IPS-15b (cell line): ENCODE measurements at regions not wholly inside any gene's neighbourhood (a gene's known extent, or its start where the extent isn't known, plus 50 kb on each side); places are given as distances from the start of the nearest gene placed in this dataset.

Source experiments
- H3K27me3 ChIP-seq: one replicate; pipeline ENCODE4 v1.6.1; 2013; ENCODE audit warnings: low read length; ENCODE audit not compliant: control insufficient read depth, insufficient read depth
- H3K36me3 ChIP-seq: one replicate; pipeline ENCODE4 v1.6.1; 2013; ENCODE audit warnings: low read length; ENCODE audit not compliant: control insufficient read depth, insufficient read depth
- H3K4me1 ChIP-seq: one replicate; pipeline ENCODE4 v1.6.1; 2013; ENCODE audit warnings: mild to moderate bottlenecking, low read length; ENCODE audit not compliant: control insufficient read depth, insufficient read depth
- H3K4me3 ChIP-seq: one replicate; pipeline ENCODE4 v1.5.1; 2013; ENCODE audit warnings: low read depth, low read length
- H3K9ac ChIP-seq: one replicate; pipeline ENCODE4 v1.6.1; 2013; ENCODE audit warnings: low read depth, mild to moderate bottlenecking, low read length
- H3K9me3 ChIP-seq: one replicate; pipeline ENCODE4 v1.6.1; 2013; ENCODE audit warnings: mild to moderate bottlenecking, low read length; ENCODE audit not compliant: control insufficient read depth, insufficient read depth

DNA sequence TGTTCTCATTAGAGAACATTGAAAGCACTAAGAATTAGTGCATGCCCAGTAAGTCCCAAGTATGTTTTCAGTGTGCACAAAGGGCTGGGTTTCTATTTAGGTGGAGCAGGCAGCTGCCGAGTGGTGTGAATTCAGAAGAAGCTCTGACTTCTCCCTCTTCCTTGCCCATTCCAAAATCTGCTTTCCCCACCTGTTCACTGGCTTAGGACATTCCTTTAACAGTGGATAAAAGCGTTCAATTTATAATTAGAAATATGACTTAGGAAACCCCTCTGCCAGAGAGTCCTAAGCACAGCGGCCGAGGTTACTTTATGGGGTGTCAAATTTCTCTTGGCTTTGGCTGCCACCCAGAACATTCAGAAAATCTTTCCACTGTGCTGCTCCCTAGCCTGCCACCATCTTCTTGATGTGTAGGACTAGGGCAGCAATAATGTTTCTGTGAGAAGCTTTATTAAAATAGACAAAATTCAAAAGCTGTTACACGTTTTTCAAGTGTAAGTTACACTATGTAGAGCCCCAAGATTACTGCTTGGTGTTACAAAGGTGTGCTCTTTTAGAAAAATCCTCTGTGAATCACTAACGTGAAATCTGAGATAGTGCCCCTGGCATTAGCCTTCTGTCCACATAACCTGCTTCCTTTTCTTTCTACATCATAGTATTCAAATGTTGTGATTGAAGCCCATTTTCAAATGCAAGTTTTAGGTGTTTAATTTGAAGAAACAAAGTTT lies 191.6 kb upstream of the ANKRD50 start:
- Histone ChIP-seq H3K9ac (no peak overlapping the region), H3K4me3 (no peak overlapping the region), H3K9me3 (peaks cover 3% of the 10 kb centered on the region), H3K36me3 (no peaks in the 10 kb centered on the region), H3K4me1 (peaks cover 9% of the 10 kb centered on the region), H3K27me3 (no peaks in the 10 kb centered on the region)

DNA sequence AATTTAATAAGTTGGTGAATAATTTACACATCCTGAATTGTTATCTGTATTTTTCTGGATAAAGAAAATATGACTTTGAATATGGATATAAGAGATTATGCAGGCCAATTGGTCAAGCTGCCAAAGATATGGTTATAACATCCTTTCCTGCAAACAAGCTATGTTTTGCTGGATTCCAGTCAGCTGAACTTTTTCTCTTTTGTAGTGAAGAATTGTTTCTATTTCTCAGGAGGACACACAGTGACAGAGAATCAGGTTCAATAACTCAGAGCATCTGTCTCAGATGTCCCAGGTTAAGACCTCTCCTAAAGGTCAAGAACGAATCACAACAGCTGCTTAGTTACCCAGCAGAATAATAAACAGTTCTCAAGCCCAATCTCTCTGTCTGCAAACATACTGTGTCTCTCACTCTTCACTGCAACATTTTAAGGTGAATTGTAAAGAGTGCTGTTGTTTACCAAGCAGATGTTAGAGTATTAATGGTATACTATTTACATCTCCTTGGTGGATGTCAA lies 189.5 kb upstream of the ANKRD50 start:
- H3K27me3 ChIP-seq: no peaks in the 10 kb centered on the region
- H3K9ac ChIP-seq: no peak overlapping the region
- no peaks in the 10 kb centered on the region for H3K36me3 ChIP-seq
- H3K4me3 ChIP-seq: no peak overlapping the region
- H3K4me1 ChIP-seq: peaks cover 9% of the 10 kb centered on the region
- no peaks in the 10 kb centered on the region for H3K9me3 ChIP-seq

DNA sequence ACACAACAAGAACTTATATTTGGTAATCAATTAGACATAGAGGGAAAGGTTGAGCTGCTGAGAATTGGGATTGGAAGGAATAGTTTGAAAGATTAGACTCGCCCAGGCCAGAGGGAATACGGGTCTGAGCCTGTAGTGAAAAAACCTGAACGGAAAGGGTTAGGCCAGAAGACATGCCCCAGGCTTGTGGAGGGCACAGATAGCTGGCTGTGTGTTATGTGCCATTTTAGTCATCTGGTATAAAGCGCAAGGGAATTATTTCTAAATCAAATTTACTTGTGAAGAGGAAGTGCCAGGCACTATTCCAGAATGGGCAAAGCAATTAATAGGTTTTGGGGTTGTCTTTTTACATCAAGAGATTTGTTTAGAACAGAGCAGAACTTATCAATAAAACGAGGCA lies 187.5 kb upstream of the ANKRD50 start:
- H3K4me1 ChIP-seq: peaks cover 9% of the 10 kb centered on the region
- no peak overlapping the region for H3K4me3 ChIP-seq
- no peaks in the 10 kb centered on the region for H3K36me3 ChIP-seq
- H3K9ac ChIP-seq: no peak overlapping the region
- no peaks in the 10 kb centered on the region for H3K9me3 ChIP-seq
- no peaks in the 10 kb centered on the region for H3K27me3 ChIP-seq

DNA sequence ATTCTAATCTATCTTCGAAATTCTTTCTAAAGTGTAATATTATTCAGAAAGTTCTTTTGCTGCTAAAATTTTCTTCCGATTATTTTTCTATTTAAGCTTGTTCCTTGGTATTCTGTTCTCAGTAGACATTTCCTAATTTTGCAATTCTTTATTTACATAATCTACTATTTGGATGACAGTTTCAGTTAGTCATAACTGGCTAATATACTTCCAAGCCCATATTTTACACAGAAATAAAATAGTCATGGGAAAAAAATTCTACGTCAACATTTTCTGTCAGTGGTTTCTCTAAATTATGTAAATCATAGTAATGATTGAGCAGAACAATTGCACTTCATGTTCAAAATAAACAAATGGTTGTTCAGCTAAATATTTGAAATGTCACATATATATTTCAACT lies 178.0 kb upstream of the ANKRD50 start:
- Histone ChIP-seq H3K36me3 (no peaks in the 10 kb centered on the region), H3K4me3 (no peak overlapping the region), H3K4me1 (no peaks in the 10 kb centered on the region), H3K9ac (no peak overlapping the region), H3K27me3 (no peaks in the 10 kb centered on the region), H3K9me3 (no peaks in the 10 kb centered on the region)

DNA sequence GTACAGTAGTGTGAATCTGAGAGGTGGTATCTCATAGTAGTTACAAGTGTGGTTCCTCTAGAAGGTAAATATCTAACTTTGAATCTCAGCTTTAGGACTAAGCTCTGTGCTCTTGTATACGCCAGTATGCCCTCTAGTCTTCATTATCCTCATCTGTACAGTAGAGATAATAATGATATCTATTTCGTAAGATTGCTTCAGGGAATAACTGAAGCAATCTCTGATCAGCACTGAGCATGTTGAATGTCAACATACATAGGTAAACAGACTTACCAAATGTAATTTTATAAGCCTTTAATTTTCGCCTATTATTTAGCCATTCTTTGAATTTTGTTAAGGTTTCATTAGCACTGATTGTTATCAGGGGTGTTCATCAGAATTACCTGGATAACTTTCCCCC lies 175.2 kb upstream of the ANKRD50 start:
- no peaks in the 10 kb centered on the region for H3K27me3 ChIP-seq

DNA sequence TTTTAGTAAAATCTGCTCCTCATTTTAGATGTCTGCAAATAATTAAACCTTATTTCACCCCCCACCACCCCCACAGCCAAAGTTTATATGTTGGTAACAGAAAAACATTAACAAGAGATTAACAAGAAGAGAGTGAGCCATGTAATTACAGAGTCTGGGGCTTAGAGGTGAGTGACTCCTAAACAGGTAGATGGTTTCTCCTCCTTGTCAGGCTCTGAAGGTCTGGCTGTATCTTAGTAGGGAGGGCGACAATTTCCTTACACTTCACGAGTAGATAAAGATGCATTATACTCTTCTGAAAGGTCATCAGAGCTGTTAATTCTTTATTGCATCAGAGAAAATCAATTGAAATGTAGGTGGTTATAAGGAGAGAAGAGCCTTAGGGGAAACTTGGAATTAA lies 171.8 kb upstream of the ANKRD50 start:
- Histone ChIP-seq H3K4me1 (peaks cover 2% of the 10 kb centered on the region), H3K9ac (no peak overlapping the region), H3K4me3 (no peak overlapping the region), H3K27me3 (no peaks in the 10 kb centered on the region), H3K36me3 (no peaks in the 10 kb centered on the region), H3K9me3 (no peaks in the 10 kb centered on the region)

More for the DNA sequence above, 175.2 kb upstream of the ANKRD50 start:
- Histone ChIP-seq H3K36me3 (no peaks in the 10 kb centered on the region), H3K9me3 (no peaks in the 10 kb centered on the region), H3K4me3 (no peak overlapping the region), H3K9ac (no peak overlapping the region), H3K4me1 (peaks cover 2% of the 10 kb centered on the region)

DNA sequence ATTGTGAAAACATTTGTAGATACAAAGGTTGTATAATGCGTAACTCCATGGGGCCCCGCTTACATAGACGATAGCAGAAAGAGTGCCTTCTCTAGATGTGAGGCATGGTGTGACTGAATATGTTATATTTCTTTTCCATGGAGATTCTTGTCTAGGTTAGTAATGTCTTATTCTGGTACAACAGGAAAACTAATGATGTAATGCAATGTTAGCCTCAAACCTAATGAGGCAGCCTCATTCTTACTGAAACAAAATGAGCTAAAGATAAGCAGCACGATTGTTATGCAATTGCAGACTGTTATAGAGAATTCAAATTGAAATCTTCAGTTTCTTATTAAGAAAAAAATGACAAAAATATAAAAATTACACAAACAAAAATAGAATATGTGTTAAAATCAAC lies 171.1 kb upstream of the ANKRD50 start:
- no peaks in the 10 kb centered on the region for H3K36me3 ChIP-seq
- H3K4me1 ChIP-seq: peaks cover 2% of the 10 kb centered on the region
- H3K27me3 ChIP-seq: no peaks in the 10 kb centered on the region
- H3K9ac ChIP-seq: no peak overlapping the region
- H3K4me3 ChIP-seq: no peak overlapping the region
- no peaks in the 10 kb centered on the region for H3K9me3 ChIP-seq

DNA sequence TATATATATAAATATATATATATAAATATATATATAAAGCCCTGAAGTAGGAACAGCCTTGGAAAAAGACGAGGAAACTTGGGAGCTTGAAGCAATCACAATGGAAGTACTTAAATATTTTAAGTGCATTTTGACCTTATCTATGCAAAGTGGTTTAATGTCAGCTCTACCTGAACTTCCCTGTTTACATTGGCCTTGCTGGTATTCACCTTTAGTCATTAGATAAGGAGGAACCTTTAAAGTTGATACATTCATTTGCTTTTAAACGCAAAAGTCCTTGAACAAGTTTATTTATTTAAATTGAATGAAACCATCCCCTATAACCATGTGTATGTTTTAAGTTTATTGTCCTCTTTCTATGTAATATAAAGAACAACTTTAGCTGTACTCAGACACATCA lies 166.7 kb upstream of the ANKRD50 start:
- Histone ChIP-seq H3K9me3 (no peaks in the 10 kb centered on the region), H3K4me3 (no peak overlapping the region)

DNA sequence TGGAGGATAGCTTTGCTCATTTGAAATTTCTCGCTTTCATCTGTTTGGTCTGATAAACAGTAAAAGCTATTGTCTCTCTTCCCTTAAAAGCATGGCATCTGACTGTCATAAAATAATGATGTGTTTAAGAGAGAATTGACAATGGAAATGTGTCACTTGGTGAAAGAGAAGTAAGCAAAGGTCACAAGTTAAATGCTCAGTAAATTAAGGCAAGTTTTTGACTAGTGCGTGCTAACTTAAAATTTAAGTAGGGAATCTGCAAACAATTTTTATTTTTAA lies 161.6 kb upstream of the ANKRD50 start:
- Histone ChIP-seq H3K9me3 (no peaks in the 10 kb centered on the region), H3K27me3 (no peaks in the 10 kb centered on the region), H3K4me3 (no peak overlapping the region), H3K36me3 (peaks cover 6% of the 10 kb centered on the region), H3K4me1 (peaks cover 17% of the 10 kb centered on the region), H3K9ac (no peak overlapping the region)

More for the DNA sequence above, 166.7 kb upstream of the ANKRD50 start:
- Histone ChIP-seq H3K36me3 (peaks cover 6% of the 10 kb centered on the region), H3K4me1 (peaks cover 9% of the 10 kb centered on the region), H3K27me3 (no peaks in the 10 kb centered on the region), H3K9ac (no peak overlapping the region)

DNA sequence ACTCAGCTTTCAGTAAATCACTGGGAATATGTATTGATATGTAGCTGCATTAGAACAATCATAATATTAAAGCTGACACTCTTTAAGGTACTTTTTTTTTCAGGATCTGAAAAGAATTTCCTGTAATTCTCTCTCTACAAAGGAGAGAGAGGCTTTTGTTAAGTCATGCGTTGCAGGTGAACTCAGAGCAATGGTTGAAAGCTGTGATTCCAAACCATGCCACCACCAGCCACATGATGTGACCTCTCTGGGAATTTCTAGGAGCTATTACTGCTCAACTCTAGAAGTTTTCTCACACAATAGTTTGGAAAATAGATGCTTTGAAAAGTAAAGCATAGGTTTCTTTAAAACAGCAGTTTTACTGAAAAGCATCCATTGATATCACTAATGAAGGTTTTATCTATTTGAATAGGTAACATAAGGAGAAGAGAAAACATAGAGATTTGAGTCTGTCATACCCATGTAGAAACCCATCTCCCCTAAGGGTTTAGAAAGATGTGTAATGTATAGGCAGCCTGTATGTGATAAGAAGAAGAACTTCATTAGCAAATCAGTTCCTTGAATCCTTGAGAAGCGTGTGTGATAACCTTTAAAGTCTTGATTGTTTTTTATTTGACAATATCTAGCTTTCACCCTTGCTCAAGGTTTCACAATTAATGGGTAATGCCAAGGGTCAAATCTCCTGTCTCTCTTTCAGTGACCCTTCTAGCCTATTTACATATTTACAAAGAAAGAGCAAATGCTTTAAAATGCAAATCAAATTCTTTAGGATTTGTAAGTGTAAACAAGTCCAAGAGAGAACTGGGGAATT lies 161.0 kb upstream of the ANKRD50 start:
- H3K9ac ChIP-seq: no peak overlapping the region
- no peaks in the 10 kb centered on the region for H3K27me3 ChIP-seq
- no peaks in the 10 kb centered on the region for H3K9me3 ChIP-seq
- H3K4me1 ChIP-seq: peaks cover 17% of the 10 kb centered on the region
- H3K4me3 ChIP-seq: peak overlapping the region; percentile 24
- peaks cover 6% of the 10 kb centered on the region for H3K36me3 ChIP-seq

DNA sequence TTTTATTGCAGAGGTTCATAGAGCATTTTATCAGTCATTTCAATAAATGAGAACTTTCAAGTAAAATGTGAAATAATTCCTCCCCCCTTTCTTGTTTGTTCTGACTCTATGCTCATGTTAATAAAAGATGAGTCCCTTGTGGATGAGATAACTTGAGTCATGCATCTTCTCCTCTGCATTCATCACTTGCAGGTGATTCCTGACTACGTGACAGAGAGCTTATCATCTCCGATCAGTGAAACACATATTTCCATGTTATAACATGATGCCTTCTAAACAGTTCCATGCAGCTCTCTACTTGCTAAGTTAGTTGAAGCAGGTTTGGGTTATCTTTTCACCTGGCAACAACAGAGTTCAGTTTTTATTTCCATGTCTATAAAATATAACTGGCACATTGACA lies 160.1 kb upstream of the ANKRD50 start:
- H3K4me1 ChIP-seq: peaks cover 17% of the 10 kb centered on the region
- H3K27me3 ChIP-seq: no peaks in the 10 kb centered on the region
- H3K9me3 ChIP-seq: no peaks in the 10 kb centered on the region
- H3K36me3 ChIP-seq: peaks cover 6% of the 10 kb centered on the region
- no peak overlapping the region for H3K9ac ChIP-seq
- no peak overlapping the region for H3K4me3 ChIP-seq

DNA sequence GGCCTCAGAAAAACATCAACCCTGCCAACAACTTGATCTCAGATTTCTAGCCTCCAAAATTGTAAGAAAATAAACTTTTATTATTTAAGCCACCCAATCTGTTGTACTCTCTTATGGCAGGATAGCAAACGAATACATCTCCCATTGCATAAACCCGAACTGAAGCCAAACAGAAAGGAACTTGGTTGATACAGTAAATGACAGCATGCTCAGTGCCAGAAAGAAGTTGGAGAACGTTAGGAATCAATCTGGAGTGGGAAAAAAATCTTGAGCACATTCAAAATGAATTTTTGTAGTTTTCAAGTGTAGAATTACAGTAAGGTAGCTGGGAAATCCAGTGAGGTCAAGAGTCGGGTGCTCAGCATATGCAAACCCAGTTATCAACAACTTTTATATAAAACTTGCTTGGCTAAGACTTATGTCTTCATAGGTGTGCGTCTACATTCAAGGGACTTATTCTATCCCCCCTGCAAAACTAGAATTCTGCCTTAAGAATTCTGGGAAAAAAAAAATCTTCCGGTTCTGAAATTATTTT lies 157.5 kb upstream of the ANKRD50 start:
- Histone ChIP-seq H3K4me3 (no peak overlapping the region), H3K36me3 (peaks cover under 1% of the 10 kb centered on the region), H3K9ac (no peak overlapping the region), H3K9me3 (no peaks in the 10 kb centered on the region), H3K27me3 (no peaks in the 10 kb centered on the region), H3K4me1 (peaks cover 16% of the 10 kb centered on the region)
